ENCODE measurements at regions not wholly inside any gene's neighbourhood (a gene's known extent, or its start where the extent isn't known, plus 50 kb on each side); places are given as distances from the start of the nearest gene placed in this dataset.
"Not testable (repeated sequence)": the region's sequence is repeated elsewhere in the genome, so short reads cannot be mapped to it uniquely, and the experiment has no call there.

DNA sequence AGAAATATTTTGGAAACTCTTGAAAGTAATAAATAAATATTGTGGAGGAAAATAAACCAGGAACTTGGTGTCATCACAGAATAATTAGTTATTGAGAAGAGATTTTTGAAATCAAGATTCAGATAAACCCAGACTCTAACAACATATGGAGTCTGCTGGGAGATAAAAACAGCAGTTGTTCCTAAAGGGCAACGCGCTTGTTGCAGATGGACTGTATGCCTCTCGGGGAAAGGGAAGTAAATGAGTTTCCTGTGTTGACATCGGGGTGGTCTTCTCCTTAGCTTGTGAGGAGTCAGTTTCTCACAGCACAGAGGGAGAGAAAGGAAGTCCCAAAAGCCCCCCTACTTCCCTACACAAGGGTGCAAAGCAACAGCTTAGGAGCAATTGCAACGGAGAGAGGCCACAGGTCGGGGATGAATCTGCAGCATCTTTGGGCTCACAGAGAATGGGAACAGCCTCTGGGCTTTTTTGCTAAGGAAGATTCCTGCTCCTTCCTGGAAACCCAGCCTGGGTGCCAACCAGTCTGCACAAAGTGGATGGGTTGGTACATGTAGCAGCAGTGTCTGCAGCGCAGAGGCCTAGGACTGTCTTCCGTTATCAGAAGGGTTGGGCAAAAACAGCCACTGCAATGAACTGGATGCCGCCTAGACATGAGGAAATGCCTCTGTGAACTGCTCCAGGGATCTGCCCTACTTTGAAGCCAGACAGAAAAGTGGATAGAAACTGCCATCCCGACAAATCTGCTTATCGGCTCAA, 603.0 kb upstream of the NRSN1 start:
- Histone ChIP-seq H3K27ac (peak overlapping the region in 1 of 2 donors; percentile 68), H3K4me1 (replicated peaks in 1 of 2) (peaks cover 10 to 24% of the 10 kb centered on the region in 2 donors), H3K4me3 (no peak overlapping the region)
- no peak for ATAC-seq (replicated peaks in 6 of 8)
- 56 to 100% (median 92%) methylated on average over 1 to 9 of the region's 11 CpGs for WGBS, 10 experiments
- in situ Hi-C loops (cut with MboI; ENCODE audit: low pct_unique_long_range_greater_than_20kb in 2 of 9, low sequenced_read_pairs in 9 of 9, unreplicated experiment in 9 of 9) = no loop called here

DNA sequence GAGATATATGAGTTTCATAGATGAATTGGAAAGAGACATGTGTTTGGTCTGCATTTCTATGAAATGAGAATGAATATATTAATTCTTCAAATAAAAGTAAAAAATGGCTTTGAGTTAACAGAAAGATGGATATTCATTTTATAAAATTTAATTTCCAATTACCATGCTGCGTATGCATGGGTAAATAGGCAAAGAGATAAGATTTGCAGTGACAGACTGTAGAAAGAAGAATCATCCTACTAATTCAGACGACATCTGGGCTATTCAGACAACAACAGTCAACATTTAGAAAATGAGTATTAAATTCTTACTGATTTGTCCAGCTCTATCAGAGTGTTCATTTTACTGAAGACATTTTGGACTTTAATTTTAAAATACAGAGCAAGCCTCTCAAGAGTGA, 602.2 kb upstream of the NRSN1 start:
- ATAC-seq (replicated peaks in 6 of 8) = no peak
- in situ Hi-C loops (cut with MboI; ENCODE audit: low pct_unique_long_range_greater_than_20kb in 2 of 9, low sequenced_read_pairs in 9 of 9, unreplicated experiment in 9 of 9) = no loop called here
- WGBS, 10 experiments = 8 to 96% (median 74%) methylated on average over 1 to 2 of the region's 2 CpGs; no CpG with 5 or more reads in 2 of the 10 experiments
- no peak overlapping the region for H3K4me3 ChIP-seq
- H3K27ac ChIP-seq = peak overlapping the region in 1 of 2 donors; percentile 60
- peaks cover 10 to 24% of the 10 kb centered on the region in 2 donors for H3K4me1 ChIP-seq (replicated peaks in 1 of 2)

DNA sequence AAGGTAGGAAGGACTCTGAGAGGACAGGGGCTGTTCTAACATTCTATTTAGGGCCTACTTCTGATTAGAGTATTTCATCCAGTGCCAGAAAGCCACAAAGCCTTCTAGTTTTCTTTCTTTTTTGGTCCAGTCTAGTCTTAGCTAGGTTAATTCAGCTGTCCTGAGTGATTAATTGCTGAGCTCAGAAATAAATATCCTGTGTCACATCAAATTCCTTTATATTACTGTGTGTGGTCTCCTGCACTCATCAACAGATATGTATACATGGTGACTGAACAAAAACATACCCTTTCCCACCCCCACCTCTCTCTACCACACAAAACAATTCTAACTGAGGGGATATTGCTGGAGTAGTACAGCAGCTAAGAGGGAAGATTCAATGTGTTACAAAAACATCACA, 601.5 kb upstream of the NRSN1 start:
- Histone ChIP-seq H3K27ac (peak overlapping the region in 1 of 2 donors; percentile 60), H3K4me1 (replicated peaks in 1 of 2) (peaks cover 10 to 24% of the 10 kb centered on the region in 2 donors)
- in situ Hi-C loops (cut with MboI; ENCODE audit: low pct_unique_long_range_greater_than_20kb in 2 of 9, low sequenced_read_pairs in 9 of 9, unreplicated experiment in 9 of 9) = no loop called here

DNA sequence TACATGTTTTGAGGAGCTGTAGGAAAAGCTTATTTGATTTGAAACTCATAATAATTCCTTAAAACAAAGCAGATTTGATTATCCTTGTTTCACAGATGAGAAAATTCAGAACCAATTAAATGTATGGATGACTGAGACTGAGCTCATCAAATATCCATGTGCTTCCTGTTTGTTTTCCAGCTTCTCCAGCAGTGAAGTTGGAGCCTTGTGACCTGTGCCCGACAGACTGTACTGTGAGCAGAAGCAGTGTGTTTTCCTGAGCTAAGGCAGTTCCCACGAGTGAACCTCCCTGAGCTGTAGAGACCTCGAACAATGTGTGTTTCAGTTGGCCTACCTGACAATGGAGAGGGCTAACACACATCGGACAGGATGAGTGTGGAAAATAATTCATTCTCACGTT, 599.5 kb upstream of the NRSN1 start:
- Histone ChIP-seq H3K4me3 (no peak overlapping the region), H3K27ac (no peak overlapping the region), H3K4me1 (replicated peaks in 1 of 2) (peaks cover 10 to 24% of the 10 kb centered on the region in 2 donors)
- in situ Hi-C loops (cut with MboI; ENCODE audit: low pct_unique_long_range_greater_than_20kb in 2 of 9, low sequenced_read_pairs in 9 of 9, unreplicated experiment in 9 of 9) = no loop called here
- 52 to 100% (median 90%) methylated on average over 1 to 5 of the region's 5 CpGs; no CpG with 5 or more reads in 3 of the 10 experiments for WGBS, 10 experiments
- ATAC-seq (replicated peaks in 6 of 8) = peak in 1 of 8 experiments; percentile 36

More for the DNA sequence above, 601.5 kb upstream of the NRSN1 start:
- H3K4me3 ChIP-seq = no peak overlapping the region
- peak in 5 of 8 experiments; percentile 52 to 89 (median 82) for ATAC-seq (replicated peaks in 6 of 8)

DNA sequence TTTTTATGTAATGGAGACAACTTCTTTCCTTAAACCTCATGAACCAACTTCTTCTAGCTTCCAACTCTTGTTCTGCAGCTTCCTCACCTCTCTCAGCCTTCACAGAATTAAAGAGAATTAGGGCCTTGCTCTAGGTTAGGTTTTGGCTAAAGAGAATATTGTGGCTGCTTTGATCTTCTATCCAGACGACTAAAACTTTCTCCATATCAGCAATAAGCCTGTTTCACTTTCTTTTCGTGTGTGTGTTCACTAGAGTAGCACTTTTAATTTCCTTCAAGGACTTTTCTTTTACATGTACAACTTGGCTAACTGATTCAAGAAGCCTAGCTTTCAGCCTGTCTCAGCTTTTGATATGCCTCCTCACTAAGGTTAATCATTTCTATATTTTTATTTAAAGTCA, 596.1 kb upstream of the NRSN1 start:
- WGBS, 10 experiments = 0 to 87% (median 53%) methylated on average over 1 to 2 of the region's 2 CpGs; no CpG with 5 or more reads in 1 of the 10 experiments
- ATAC-seq (replicated peaks in 6 of 8) = no peak
- in situ Hi-C loops (cut with MboI; ENCODE audit: low pct_unique_long_range_greater_than_20kb in 2 of 9, low sequenced_read_pairs in 9 of 9, unreplicated experiment in 9 of 9) = no loop called here
- no peak overlapping the region for H3K27ac ChIP-seq
- H3K4me3 ChIP-seq = no peak overlapping the region
- peaks cover 7 to 13% of the 10 kb centered on the region in 2 donors for H3K4me1 ChIP-seq (replicated peaks in 1 of 2)

DNA sequence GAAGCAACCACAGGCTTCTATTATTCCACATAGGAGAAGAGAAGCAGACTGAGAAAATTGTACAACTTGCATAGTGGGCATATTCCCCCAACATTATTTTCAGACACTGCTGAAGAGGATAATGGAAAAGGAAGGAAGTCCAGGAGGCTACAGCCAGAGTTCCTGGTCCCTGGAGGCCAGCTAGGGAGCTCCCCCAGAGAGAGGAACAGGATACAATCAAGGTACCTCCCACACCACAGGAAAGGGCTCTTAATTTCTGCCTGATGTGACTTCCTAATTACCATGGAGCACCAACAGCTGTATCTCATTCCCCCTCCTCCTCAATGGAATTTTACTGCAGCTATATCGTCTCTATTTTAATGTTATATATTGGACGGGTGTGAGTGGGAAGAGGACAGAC, 594.3 kb upstream of the NRSN1 start:
- no peak for ATAC-seq (replicated peaks in 6 of 8)
- in situ Hi-C loops (cut with MboI; ENCODE audit: low pct_unique_long_range_greater_than_20kb in 2 of 9, low sequenced_read_pairs in 9 of 9, unreplicated experiment in 9 of 9) = no loop called here

DNA sequence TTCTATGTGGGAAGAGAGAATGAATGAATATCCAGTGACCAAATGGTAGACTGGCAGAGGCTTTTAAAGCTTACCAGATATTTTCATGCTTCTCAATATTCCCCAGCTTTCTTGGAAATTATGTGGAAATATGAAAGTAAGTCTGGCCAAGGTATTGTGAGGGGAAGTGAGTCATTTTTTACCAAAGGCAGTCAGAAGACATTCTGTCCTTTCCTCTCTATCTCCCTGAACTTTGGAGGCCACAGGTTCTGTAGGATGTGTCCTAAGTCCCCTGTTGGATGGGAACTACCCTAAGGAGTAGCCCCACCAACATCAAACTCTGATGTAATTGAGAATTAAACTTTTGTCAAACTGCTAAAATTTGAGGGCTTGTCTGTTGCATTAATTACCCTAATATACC, 593.8 kb upstream of the NRSN1 start:
- no peak for ATAC-seq (replicated peaks in 6 of 8)
- Histone ChIP-seq H3K4me1 (replicated peaks in 1 of 2) (peaks cover 3 to 9% of the 10 kb centered on the region in 2 donors), H3K27ac (no peak overlapping the region), H3K4me3 (no peak overlapping the region)
- in situ Hi-C loops (cut with MboI; ENCODE audit: low pct_unique_long_range_greater_than_20kb in 2 of 9, low sequenced_read_pairs in 9 of 9, unreplicated experiment in 9 of 9) = no loop called here

More for the DNA sequence above, 594.3 kb upstream of the NRSN1 start:
- 0 to 100% (median 80%) methylated on average over 1 to 2 of the region's 2 CpGs; no CpG with 5 or more reads in 3 of the 10 experiments for WGBS, 10 experiments
- Histone ChIP-seq H3K4me1 (replicated peaks in 1 of 2) (peaks cover 3 to 9% of the 10 kb centered on the region in 2 donors), H3K4me3 (no peak overlapping the region), H3K27ac (no peak overlapping the region)

DNA sequence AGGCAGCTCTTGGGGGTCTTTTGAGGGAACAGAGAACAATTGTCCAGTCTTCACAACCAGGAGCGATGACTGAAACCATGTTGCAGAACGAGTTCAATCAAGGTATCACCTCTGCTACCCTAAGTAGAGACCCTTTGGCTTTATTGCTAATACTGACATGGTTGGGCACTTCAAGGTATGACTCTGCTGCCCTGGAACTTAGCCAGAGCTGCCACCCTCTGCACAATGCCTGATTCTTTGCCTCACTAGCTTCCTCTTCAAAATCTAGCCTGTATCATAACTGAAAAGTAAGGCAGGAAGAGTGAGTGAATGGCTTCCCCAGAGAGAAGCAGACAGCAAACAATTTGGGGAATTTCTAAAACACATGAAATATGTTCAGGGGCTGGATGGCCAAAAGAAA, 592.7 kb upstream of the NRSN1 start:
- ATAC-seq (replicated peaks in 6 of 8) = no peak
- Histone ChIP-seq H3K27ac (no peak overlapping the region), H3K4me1 (replicated peaks in 1 of 2) (peaks cover 3 to 9% of the 10 kb centered on the region in 2 donors), H3K4me3 (no peak overlapping the region)
- 25 to 100% (median 92%) methylated on average over 1 to 2 of the region's 2 CpGs; no CpG with 5 or more reads in 4 of the 10 experiments for WGBS, 10 experiments
- in situ Hi-C loops (cut with MboI; ENCODE audit: low pct_unique_long_range_greater_than_20kb in 2 of 9, low sequenced_read_pairs in 9 of 9, unreplicated experiment in 9 of 9) = no loop called here

DNA sequence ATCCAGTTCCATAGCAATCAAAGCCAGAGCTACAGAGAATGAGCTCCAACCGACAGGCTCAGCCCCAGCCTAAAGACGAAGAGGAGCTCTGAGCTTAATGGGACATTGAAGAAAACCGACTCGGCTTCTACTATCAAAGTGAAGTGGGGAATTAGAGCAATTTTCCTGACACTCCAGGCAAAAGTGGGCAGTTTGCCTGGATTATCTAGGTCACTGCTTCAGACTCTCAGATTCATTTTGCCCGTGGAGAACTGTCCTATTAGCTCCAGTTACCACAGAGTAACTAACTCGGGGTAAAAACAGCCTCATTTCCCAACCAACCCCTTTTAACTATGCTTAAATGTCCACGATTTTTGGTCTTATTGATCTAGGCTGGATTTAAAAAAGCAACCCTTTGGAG, 592.1 kb upstream of the NRSN1 start:
- in situ Hi-C loops (cut with MboI; ENCODE audit: low pct_unique_long_range_greater_than_20kb in 2 of 9, low sequenced_read_pairs in 9 of 9, unreplicated experiment in 9 of 9) = no loop called here
- ATAC-seq (replicated peaks in 6 of 8) = peak in 1 of 8 experiments; percentile 28
- Histone ChIP-seq H3K4me1 (replicated peaks in 1 of 2) (peaks cover 3 to 9% of the 10 kb centered on the region in 2 donors), H3K27ac (no peak overlapping the region), H3K4me3 (no peak overlapping the region)
- 4 to 90% (median 82%) methylated on average over 2 to 7 of the region's 7 CpGs; no CpG with 5 or more reads in 1 of the 10 experiments for WGBS, 10 experiments

DNA sequence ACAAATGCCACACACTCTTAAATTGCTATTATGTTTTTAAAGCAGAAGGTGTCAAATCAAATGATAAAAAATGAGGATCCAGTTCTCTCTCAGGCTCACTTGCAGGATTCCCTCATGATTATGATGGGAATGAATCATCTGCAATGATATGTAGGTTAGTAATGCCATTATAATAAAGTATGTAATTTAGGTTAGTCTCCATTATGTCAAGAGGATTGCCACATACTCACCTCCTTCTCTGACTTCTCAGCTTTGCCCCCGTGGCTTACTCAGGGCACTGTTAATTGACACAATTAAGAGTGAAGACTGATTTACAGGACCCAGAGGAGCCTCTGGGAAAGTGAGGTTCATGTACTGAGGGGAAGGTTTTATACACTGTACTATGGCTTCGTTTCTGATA, 591.7 kb upstream of the NRSN1 start:
- whole genome bisulfite sequencing, 10 experiments = 7 to 60% (median 18%) methylated on average over 1 to 2 of the region's 2 CpGs; no CpG with 5 or more reads in 2 of the 10 experiments
- Histone ChIP-seq H3K4me1 (replicated peaks in 1 of 2) (peaks cover 3 to 9% of the 10 kb centered on the region in 2 donors), H3K4me3 (no peak overlapping the region), H3K27ac (no peak overlapping the region)
- ATAC-seq (replicated peaks in 6 of 8) = peak in 5 of 8 experiments; percentile 80 to 98 (median 96)
- in situ Hi-C loops (cut with MboI; ENCODE audit: low pct_unique_long_range_greater_than_20kb in 2 of 9, low sequenced_read_pairs in 9 of 9, unreplicated experiment in 9 of 9) = no loop called here

DNA sequence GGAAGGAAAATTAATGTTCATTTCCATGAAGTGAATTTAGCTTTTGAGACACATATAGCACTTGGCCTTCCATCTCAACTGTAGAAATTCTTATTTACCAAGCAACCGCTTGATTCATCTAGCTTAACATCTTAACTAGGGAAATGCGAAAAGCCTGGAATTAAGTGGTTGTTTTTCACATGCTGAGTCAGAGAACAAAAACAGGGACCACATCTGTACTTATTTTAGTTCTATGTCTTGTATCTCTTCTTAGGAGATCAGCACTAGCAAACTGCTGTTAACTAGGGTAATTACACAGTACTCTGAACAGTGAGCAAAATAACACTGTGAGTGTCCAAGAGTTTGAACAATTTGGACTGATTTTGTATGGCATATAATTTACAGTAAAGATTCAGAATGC, 590.9 kb upstream of the NRSN1 start:
- ATAC-seq (replicated peaks in 6 of 8) = no peak
- Histone ChIP-seq H3K27ac (no peak overlapping the region), H3K4me3 (no peak overlapping the region), H3K4me1 (replicated peaks in 1 of 2) (peaks cover 3 to 9% of the 10 kb centered on the region in 2 donors)
- in situ Hi-C loops (cut with MboI; ENCODE audit: low pct_unique_long_range_greater_than_20kb in 2 of 9, low sequenced_read_pairs in 9 of 9, unreplicated experiment in 9 of 9) = no loop called here
- WGBS, 10 experiments = 6 to 100% (median 63%) methylated on average over 1 to 2 of the region's 2 CpGs; no CpG with 5 or more reads in 3 of the 10 experiments

DNA sequence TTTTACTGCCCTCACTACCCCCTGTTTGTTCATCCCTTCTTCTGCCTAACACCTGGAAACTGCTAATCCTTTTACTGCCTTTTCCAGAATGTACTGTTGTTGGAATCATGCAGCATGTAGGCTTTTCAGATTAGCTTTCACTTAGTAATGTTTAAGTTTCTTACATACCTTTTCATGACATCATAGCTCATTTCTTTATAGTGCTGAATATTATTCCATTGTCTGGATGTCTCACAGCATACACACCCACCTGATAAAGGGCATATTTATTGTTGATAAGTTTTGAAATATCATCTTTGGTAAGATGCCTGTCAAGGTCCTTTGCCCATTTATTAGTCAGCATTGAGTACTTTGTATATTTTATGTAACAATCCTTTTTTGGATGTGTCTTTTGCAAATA, 588.2 kb upstream of the NRSN1 start:
- Histone ChIP-seq H3K4me1 (replicated peaks in 1 of 2) (peaks cover 3 to 9% of the 10 kb centered on the region in 2 donors), H3K4me3 (no peak overlapping the region), H3K27ac (no peak overlapping the region)
- in situ Hi-C loops (cut with MboI; ENCODE audit: low pct_unique_long_range_greater_than_20kb in 2 of 9, low sequenced_read_pairs in 9 of 9, unreplicated experiment in 9 of 9) = no loop called here
- no peak for ATAC-seq (replicated peaks in 6 of 8)

DNA sequence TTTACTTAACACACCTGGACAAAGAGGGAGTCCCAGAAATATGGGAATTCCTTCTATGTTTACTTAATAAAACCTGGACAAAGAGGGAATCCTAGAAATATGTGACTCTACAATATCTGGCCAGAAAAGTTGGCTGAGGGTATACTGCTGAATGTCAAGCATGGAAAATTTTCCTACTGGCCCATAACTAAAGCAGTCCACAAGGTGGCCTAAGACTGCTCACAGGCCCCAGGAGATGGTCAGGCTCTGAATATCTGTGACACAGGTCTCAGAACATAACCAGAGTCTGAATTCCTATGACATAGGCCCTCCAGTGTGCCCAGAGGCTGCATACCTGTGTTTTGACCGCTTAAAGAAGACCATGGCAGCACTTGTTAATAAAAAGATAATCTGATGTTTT, 578.2 kb upstream of the NRSN1 start:
- peak in 2 of 8 experiments; percentile 38 to 62 for ATAC-seq (replicated peaks in 6 of 8)
- in situ Hi-C loops (cut with MboI; ENCODE audit: low pct_unique_long_range_greater_than_20kb in 2 of 9, low sequenced_read_pairs in 9 of 9, unreplicated experiment in 9 of 9) = no loop called here
- Histone ChIP-seq H3K27ac (no peak overlapping the region), H3K4me1 (replicated peaks in 1 of 2) (no peaks in the 10 kb centered on the region), H3K4me3 (no peak overlapping the region)
- 0 to 100% (median 37%) methylated on average over 1 of the region's 1 CpG; no CpG with 5 or more reads in 2 of the 10 experiments for WGBS, 10 experiments

DNA sequence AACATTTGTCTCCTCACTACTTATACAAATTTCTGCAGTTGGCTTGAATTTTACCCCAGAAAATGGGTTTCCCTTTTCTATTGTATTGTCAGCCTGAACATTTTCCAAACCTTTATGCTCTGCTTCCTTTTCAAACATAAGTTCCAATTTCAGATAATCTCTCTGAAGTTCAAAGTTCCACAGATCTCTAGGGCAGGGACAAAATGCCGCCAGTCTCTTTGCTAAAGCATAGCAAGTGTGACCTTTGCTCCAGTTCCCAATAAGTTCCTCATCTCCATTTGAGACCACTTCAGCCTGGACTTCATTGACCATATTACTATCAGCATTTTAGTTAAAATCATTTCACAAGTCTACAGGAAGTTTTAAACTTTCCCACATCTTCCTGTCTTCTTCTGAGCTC, 571.1 kb upstream of the NRSN1 start:
- 44 to 100% (median 75%) methylated on average over 1 of the region's 1 CpG; no CpG with 5 or more reads in 4 of the 10 experiments for WGBS, 10 experiments
- ATAC-seq (replicated peaks in 6 of 8); in situ Hi-C loops (cut with MboI; ENCODE audit: low pct_unique_long_range_greater_than_20kb in 2 of 9, low sequenced_read_pairs in 9 of 9, unreplicated experiment in 9 of 9): not testable (repeated sequence)

More for the DNA sequence above, 571.1 kb upstream of the NRSN1 start:
- H3K4me1 ChIP-seq (replicated peaks in 1 of 2); H3K27ac ChIP-seq; H3K4me3 ChIP-seq: not testable (repeated sequence)

Measured in motor neuron (in vitro differentiated cells).